Upper lobe of left lung (tissue), 6 donors: ENCODE measurements at regions not wholly inside any gene's neighbourhood (a gene's known extent, or its start where the extent isn't known, plus 50 kb on each side); places are given as distances from the start of the nearest gene placed in this dataset.
A peak's percentile ranks its signal among the peaks of the same experiment; 100 is the strongest.

Experiments used
- ATAC-seq, 2 donors: fragments of 200-7000 bp; cut with Tn5 transposase; one replicate each; pipeline ENCODE4 v1.9.1; 2022; ENCODE audit warnings: mild to moderate bottlenecking in 2 of 2, moderate library complexity in 2 of 2; ENCODE audit not compliant: low FRiP score in 2 of 2
- DNase-seq, 2 donors: peaks; one replicate each; pipeline ENCODE4 v3.0.0-alpha.2; 2019 to 2020
- H3K27ac ChIP-seq, 4 donors: fragments of 200-600 bp; sonication (generic); one replicate each; pipeline ENCODE4 v1.5.1; 2016 to 2019
- H3K27me3 ChIP-seq, 4 donors: fragments of 200-600 bp; sonication (generic); one replicate each; pipeline ENCODE4 v1.5.1; 2017 to 2019
- H3K36me3 ChIP-seq, 4 donors: fragments of 200-600 bp; sonication (generic); one replicate each; pipeline ENCODE4 v1.5.1; 2016 to 2019
- H3K4me1 ChIP-seq, 4 donors: fragments of 200-600 bp; sonication (generic); one replicate each; pipeline ENCODE4 v1.5.1; 2018 to 2019
- H3K4me3 ChIP-seq, 4 donors: fragments of 200-600 bp; sonication (generic); one replicate each; pipeline ENCODE4 v1.5.1; 2017 to 2019; ENCODE audit warnings: mild to moderate bottlenecking in 2 of 4, moderate library complexity in 1 of 4
- H3K9me3 ChIP-seq, 4 donors: fragments of 200-600 bp; sonication (generic); one replicate each; pipeline ENCODE4 v1.5.1; 2018 to 2019
- EP300 ChIP-seq, 4 donors: sonication (generic); formaldehyde crosslinking; IDR thresholded peaks; one replicate each; pipeline ENCODE4 v1.5.1; 2017; ENCODE audit warnings: antibody characterized with exemption in 4 of 4, control low read depth in 2 of 4
- POLR2A ChIP-seq, 4 donors: fragments of 450-650 bp; IDR thresholded peaks; one replicate each; pipeline ENCODE4 v1.5.1; 2016 to 2017; ENCODE audit warnings: antibody characterized with exemption in 4 of 4, mild to moderate bottlenecking in 2 of 4
- POLR2AphosphoS5 ChIP-seq, 2 donors: sonication (generic); formaldehyde crosslinking; IDR thresholded peaks; one replicate each; pipeline ENCODE4 v1.5.1; 2017; ENCODE audit warnings: antibody characterized with exemption in 2 of 2
- WGBS, 2 donors: methylation state at CpG; one replicate each; pipeline ENCODE4 v1.1.5; 2017 to 2018; 5-methylcytosine and 5-hydroxymethylcytosine counted together
- TF ChIP-seq, protein P1 (sequence below), 6 experiments: fragments of 450-650 bp in 4 of 6; fragments of 200-600 bp in 2 of 6; sonication (generic) in 2 of 6; IDR thresholded peaks; one replicate each; pipeline ENCODE4 v1.5.1; 2016 to 2019; ENCODE audit warnings: antibody characterized with exemption in 6 of 6
- donor health status: DM: no; HTN: no; CAD: no; lungs with moderate emphysema.
- donor health status: DM: no; HTN: yes; CAD: no; lungs with severe emphysema.

DNA sequence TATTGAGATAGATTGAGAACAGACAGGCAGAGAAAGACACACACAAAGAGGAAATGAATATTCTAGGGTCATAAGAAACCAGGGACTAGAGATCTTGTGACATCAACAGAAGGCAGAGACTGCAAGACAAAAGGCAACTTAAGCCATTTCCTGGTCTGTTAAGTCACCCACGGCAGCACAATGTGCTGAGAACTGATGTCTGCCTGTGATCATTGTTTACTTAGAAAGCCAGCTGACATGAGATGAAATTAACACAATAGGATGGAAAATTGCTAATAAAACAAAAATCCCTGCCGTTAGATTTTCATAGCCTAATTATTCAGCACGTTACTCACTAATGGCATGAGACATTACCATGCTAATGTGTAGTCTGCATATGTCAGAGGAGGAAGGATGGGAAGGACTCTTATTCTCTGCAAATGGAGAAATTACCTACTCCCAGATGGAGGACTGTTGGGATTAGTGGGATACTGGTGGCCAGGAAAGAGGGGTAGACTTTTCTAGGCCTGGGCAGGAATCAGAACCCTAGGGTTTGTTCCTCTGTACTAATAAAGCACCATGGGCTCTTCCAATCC is 191.3 kb upstream of the PODXL start:
- H3K4me1 ChIP-seq, result no peaks in the 10 kb centered on the region
- H3K27ac ChIP-seq, result no peak overlapping the region
- no peaks in the 10 kb centered on the region for H3K9me3 ChIP-seq
- TF ChIP-seq, protein P1, sequence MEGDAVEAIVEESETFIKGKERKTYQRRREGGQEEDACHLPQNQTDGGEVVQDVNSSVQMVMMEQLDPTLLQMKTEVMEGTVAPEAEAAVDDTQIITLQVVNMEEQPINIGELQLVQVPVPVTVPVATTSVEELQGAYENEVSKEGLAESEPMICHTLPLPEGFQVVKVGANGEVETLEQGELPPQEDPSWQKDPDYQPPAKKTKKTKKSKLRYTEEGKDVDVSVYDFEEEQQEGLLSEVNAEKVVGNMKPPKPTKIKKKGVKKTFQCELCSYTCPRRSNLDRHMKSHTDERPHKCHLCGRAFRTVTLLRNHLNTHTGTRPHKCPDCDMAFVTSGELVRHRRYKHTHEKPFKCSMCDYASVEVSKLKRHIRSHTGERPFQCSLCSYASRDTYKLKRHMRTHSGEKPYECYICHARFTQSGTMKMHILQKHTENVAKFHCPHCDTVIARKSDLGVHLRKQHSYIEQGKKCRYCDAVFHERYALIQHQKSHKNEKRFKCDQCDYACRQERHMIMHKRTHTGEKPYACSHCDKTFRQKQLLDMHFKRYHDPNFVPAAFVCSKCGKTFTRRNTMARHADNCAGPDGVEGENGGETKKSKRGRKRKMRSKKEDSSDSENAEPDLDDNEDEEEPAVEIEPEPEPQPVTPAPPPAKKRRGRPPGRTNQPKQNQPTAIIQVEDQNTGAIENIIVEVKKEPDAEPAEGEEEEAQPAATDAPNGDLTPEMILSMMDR (IDR thresholded peaks at IDR 0.05), result no peak
- TF ChIP-seq POLR2A (IDR thresholded peaks at IDR 0.05), result no peak
- no peak for TF ChIP-seq EP300 (IDR thresholded peaks at IDR 0.05)
- TF ChIP-seq POLR2AphosphoS5 (IDR thresholded peaks at IDR 0.05), result no peak
- H3K36me3 ChIP-seq, result no peaks in the 10 kb centered on the region
- H3K27me3 ChIP-seq, result no peaks in the 10 kb centered on the region
- no peak for DNase-seq
- WGBS, 2 donors, result 26 to 30% methylated on average over 3 of the region's 3 CpGs
- no peak for ATAC-seq
- H3K4me3 ChIP-seq, result no peak overlapping the region

DNA sequence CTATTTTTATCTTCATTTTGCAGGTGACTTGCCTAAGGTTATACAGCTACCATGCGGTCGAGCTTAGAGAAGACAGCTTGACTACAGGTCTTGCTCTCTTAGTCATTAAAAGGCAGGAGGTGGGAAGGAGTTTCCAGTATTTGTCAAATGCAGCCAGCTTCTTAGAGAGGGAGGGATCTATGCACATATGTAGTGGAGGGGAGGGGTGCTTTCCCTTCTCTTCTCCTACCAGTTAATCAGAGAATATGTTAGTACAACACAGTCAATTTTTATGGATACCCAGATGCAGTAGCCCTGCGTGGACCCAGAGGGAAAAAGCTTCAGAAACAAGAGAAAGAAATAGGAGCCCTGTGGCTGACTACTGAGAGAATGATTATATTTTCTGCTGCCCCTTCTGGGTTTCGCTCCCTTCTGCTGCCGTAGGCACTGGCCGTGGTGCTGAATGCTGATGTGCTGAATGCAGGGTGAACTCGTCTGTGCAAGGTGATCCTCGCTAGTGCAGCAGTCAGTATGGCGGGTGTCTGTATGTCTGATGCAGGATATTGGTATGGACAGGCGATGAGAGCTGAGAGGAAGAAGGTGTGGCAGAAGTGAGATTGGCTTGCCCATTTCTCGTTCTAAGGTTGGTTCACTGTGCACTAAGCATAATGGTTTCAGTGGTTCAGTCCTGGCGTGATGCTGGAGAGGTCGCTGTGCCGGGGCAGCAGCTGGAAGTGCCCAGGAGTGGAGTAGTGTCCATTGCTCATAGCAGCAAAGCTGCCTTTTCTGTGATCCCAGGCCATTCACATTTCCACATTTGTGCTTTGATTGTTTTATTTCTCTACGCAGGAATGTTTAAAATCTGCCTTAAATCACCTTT is 189.2 kb upstream of the PODXL start:
- no peak overlapping the region for H3K4me3 ChIP-seq
- no peaks in the 10 kb centered on the region for H3K9me3 ChIP-seq
- ATAC-seq (peak in 1 of 2 donors; percentile 35), DNase-seq (no peak)
- H3K4me1 ChIP-seq, result no peaks in the 10 kb centered on the region
- H3K36me3 ChIP-seq, result no peaks in the 10 kb centered on the region
- 45 to 47% methylated on average over 14 to 15 of the region's 15 CpGs for WGBS, 2 donors
- no peaks in the 10 kb centered on the region for H3K27me3 ChIP-seq
- TF ChIP-seq EP300 (IDR thresholded peaks at IDR 0.05), result no peak
- no peak for TF ChIP-seq POLR2AphosphoS5 (IDR thresholded peaks at IDR 0.05)
- TF ChIP-seq, protein P1 (IDR thresholded peaks at IDR 0.05), result no peak
- TF ChIP-seq POLR2A (IDR thresholded peaks at IDR 0.05), result no peak
- H3K27ac ChIP-seq, result no peak overlapping the region

DNA sequence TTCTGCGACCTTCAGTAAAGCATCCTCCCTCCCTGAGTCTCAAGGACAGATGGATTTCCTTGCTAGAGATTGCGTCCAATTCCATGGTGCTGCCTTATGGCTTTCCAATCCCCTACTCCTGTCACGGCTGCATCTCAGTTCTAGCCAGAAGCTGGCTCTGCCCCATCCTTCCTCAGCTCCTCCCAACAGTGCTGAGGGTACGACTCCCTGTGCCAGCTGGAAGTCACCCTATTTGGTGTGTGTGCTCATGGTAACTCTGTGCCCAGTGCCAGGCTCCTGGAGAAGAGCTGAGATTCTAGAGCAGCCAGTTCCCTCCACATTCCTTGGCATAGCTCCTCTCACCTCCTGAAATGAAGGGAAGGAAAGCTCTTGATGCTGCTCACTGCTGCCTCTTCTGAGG is 185.0 kb upstream of the PODXL start:
- ATAC-seq (no peak), DNase-seq (no peak)
- no peak overlapping the region for H3K27ac ChIP-seq
- no peak overlapping the region for H3K4me3 ChIP-seq
- H3K36me3 ChIP-seq, result no peaks in the 10 kb centered on the region
- no peaks in the 10 kb centered on the region for H3K9me3 ChIP-seq
- TF ChIP-seq EP300 (IDR thresholded peaks at IDR 0.05) (no peak), POLR2A (IDR thresholded peaks at IDR 0.05) (no peak), POLR2AphosphoS5 (IDR thresholded peaks at IDR 0.05) (no peak)
- TF ChIP-seq, protein P1 (IDR thresholded peaks at IDR 0.05), result no peak
- no peaks in the 10 kb centered on the region for H3K27me3 ChIP-seq
- no peaks in the 10 kb centered on the region for H3K4me1 ChIP-seq
- 63 to 73% methylated on average over 4 of the region's 4 CpGs for WGBS, 2 donors

- WGBS, 2 donors, result 62 to 66% methylated on average over 25 of the region's 25 CpGs
- Histone ChIP-seq H3K4me1 (no peaks in the 10 kb centered on the region), H3K36me3 (no peaks in the 10 kb centered on the region), H3K27ac (no peak overlapping the region), H3K27me3 (no peaks in the 10 kb centered on the region), H3K9me3 (no peaks in the 10 kb centered on the region), H3K4me3 (no peak overlapping the region)
- peak in 1 of 2 donors; percentile 38 for DNase-seq
- TF ChIP-seq POLR2A (IDR thresholded peaks at IDR 0.05) (no peak), POLR2AphosphoS5 (IDR thresholded peaks at IDR 0.05) (no peak), EP300 (IDR thresholded peaks at IDR 0.05) (no peak)
- TF ChIP-seq, protein P1 (IDR thresholded peaks at IDR 0.05), result no peak
- ATAC-seq, result no peak
These were observed 181.5 kb upstream of the PODXL start for GRCh38 chr7:131737746-131738465.
